OCI-LY1 (cell line): ENCODE measurements at regions not wholly inside any gene's neighbourhood (a gene's known extent, or its start where the extent isn't known, plus 50 kb on each side); places are given as distances from the start of the nearest gene placed in this dataset.

Experiments used
- H2AFZ ChIP-seq: fragments of 200-600 bp; sonication (generic), shearing (Covaris generic); 2 replicates; pipeline ENCODE4 v1.6.0; 2014; ENCODE audit warnings: antibody characterized with exemption, mild to moderate bottlenecking, low read length
- H3F3A ChIP-seq: fragments of 200-600 bp; sonication (generic), shearing (Covaris generic); 2 replicates; pipeline ENCODE4 v1.6.0; 2014; ENCODE audit warnings: mild to moderate bottlenecking, antibody characterized with exemption, low read length, moderate library complexity; ENCODE audit not compliant: insufficient read depth
- H3K27ac ChIP-seq: fragments of 200-600 bp; sonication (generic); 2 replicates; pipeline ENCODE4 v1.5.1; 2014; ENCODE audit warnings: low read length, mixed run types, mild to moderate bottlenecking, low read depth; ENCODE audit not compliant: poor library complexity, severe bottlenecking
- H3K27me3 ChIP-seq: fragments of 200-600 bp; sonication (generic); 2 replicates; pipeline ENCODE4 v1.6.0; 2014; ENCODE audit warnings: antibody characterized with exemption, mild to moderate bottlenecking, low read length, moderate library complexity; ENCODE audit not compliant: insufficient read depth
- H3K36me3 ChIP-seq: fragments of 200-600 bp; sonication (generic); 2 replicates; pipeline ENCODE4 v1.6.1; 2014; ENCODE audit warnings: mild to moderate bottlenecking, antibody characterized with exemption, low read length, moderate library complexity, mixed read lengths; ENCODE audit not compliant: insufficient read depth
- H3K4me1 ChIP-seq: fragments of 200-600 bp; sonication (generic); 2 replicates; pipeline ENCODE4 v1.5.1; 2014; ENCODE audit warnings: mild to moderate bottlenecking, low read length, moderate library complexity; ENCODE audit not compliant: insufficient read depth, severe bottlenecking
- H3K4me2 ChIP-seq: fragments of 200-600 bp; sonication (generic), shearing (Covaris generic); 2 replicates; pipeline ENCODE4 v1.6.1; 2014; ENCODE audit warnings: low read length
- H3K4me3 ChIP-seq: fragments of 200-600 bp; sonication (generic); 2 replicates; pipeline ENCODE4 v1.5.1; 2014; ENCODE audit warnings: low read length, low read depth, mild to moderate bottlenecking, mixed read lengths; ENCODE audit not compliant: poor library complexity, severe bottlenecking
- H3K79me2 ChIP-seq: fragments of 200-600 bp; shearing (Covaris generic); 2 replicates; pipeline ENCODE4 v1.6.1; 2016; ENCODE audit warnings: mixed run types, low read length, mixed read lengths; ENCODE audit not compliant: insufficient read depth
- H3K9ac ChIP-seq: fragments of 200-600 bp; sonication (generic), shearing (Covaris generic); 2 replicates; pipeline ENCODE4 v1.6.1; 2014; ENCODE audit warnings: mild to moderate bottlenecking, low read length, mixed read lengths
- H3K9me2 ChIP-seq: fragments of 200-600 bp; sonication (generic), shearing (Covaris generic); 2 replicates; pipeline ENCODE4 v1.6.1; 2014; ENCODE audit warnings: low read depth, mild to moderate bottlenecking, low read length, mixed read lengths
- H3K9me3 ChIP-seq: fragments of 200-600 bp; shearing (Covaris generic); 2 replicates; pipeline ENCODE4 v1.6.1; 2014; ENCODE audit warnings: low read length, mixed read lengths
- H4K20me1 ChIP-seq: fragments of 200-600 bp; sonication (generic), shearing (Covaris generic); 2 replicates; pipeline ENCODE4 v1.6.0; 2016; ENCODE audit warnings: mild to moderate bottlenecking, low read length; ENCODE audit not compliant: insufficient read depth
- EZH2 ChIP-seq: fragments of 200-600 bp; sonication (generic), shearing (Covaris generic); IDR thresholded peaks from 2 replicates; pipeline ENCODE4 v1.8.0; 2017; ENCODE audit warnings: borderline replicate concordance, mixed run types, mild to moderate bottlenecking, antibody characterized with exemption, low read length, moderate library complexity, mixed read lengths
- TF ChIP-seq, protein P1 (sequence below): fragments of 200-600 bp; sonication (generic), shearing (Covaris generic); IDR thresholded peaks from 2 replicates; pipeline ENCODE4 v1.5.1; 2017; ENCODE audit warnings: mild to moderate bottlenecking, antibody characterized with exemption, low read length, moderate library complexity, mixed read lengths

DNA sequence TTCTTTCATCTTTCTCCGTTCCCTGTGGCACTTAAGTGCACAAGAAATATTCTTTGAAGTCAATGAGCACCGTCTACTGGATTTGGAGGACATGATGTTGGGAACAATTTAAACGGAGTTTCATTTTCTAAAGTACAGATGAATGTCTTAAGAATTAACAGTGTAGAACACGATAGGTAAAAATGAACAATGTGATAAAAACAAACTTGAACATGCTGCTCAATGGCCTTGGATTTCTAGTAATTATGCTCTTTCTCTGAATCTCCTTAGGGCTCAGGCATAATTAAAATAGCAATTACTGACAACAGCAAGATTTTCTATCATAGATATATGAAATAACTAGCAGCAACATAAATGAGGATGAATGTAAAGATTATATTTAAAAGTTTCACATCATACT is 142.2 kb upstream of the CDH6 start:
- Histone ChIP-seq H3K4me2 (no peak overlapping the region), H3K9ac (no peak overlapping the region), H3K9me3 (no peaks in the 10 kb centered on the region), H2AFZ (no peak overlapping the region), H3K27ac (no peak overlapping the region), H3K79me2 (no peaks in the 10 kb centered on the region), H3K36me3 (no peaks in the 10 kb centered on the region), H3K27me3 (no peaks in the 10 kb centered on the region), H3F3A (no peaks in the 10 kb centered on the region), H3K4me3 (no peak overlapping the region), H3K4me1 (no peaks in the 10 kb centered on the region), H3K9me2 (no peaks in the 10 kb centered on the region), H4K20me1 (no peaks in the 10 kb centered on the region)
- no peak for TF ChIP-seq EZH2
- TF ChIP-seq, protein P1, sequence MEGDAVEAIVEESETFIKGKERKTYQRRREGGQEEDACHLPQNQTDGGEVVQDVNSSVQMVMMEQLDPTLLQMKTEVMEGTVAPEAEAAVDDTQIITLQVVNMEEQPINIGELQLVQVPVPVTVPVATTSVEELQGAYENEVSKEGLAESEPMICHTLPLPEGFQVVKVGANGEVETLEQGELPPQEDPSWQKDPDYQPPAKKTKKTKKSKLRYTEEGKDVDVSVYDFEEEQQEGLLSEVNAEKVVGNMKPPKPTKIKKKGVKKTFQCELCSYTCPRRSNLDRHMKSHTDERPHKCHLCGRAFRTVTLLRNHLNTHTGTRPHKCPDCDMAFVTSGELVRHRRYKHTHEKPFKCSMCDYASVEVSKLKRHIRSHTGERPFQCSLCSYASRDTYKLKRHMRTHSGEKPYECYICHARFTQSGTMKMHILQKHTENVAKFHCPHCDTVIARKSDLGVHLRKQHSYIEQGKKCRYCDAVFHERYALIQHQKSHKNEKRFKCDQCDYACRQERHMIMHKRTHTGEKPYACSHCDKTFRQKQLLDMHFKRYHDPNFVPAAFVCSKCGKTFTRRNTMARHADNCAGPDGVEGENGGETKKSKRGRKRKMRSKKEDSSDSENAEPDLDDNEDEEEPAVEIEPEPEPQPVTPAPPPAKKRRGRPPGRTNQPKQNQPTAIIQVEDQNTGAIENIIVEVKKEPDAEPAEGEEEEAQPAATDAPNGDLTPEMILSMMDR = no peak

- TF ChIP-seq, protein P1 = no peak
- no peak for TF ChIP-seq EZH2
- Histone ChIP-seq H3K4me2 (no peak overlapping the region), H3K9me2 (no peaks in the 10 kb centered on the region), H3K4me1 (no peaks in the 10 kb centered on the region), H3K9ac (no peak overlapping the region), H4K20me1 (no peaks in the 10 kb centered on the region), H3K36me3 (no peaks in the 10 kb centered on the region), H3K27ac (no peak overlapping the region), H3K4me3 (no peak overlapping the region), H3K9me3 (no peaks in the 10 kb centered on the region), H3K79me2 (no peaks in the 10 kb centered on the region), H3F3A (no peaks in the 10 kb centered on the region), H2AFZ (no peak overlapping the region), H3K27me3 (no peaks in the 10 kb centered on the region)
Observed at GRCh38 chr5:31049936-31050704, 143.4 kb upstream of the CDH6 start.

DNA sequence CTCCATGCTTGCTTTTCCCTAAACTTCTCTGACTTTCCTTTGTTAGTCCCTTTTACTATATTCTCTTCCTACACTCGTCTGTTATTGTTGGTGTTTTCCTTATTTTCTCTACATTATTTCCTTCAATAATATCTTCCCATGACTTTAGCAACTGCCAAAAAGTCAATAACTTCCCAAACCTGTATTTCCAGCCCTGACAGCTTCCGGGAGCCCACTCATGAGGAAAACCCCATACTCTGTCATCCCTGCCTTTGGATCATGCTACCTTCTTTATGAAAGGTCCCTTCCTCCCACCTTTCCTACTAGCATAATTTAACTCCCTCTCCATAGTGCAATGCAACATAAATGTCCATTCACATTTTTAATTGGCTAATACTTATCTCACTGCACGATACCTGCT is 144.0 kb upstream of the CDH6 start:
- H3K79me2 ChIP-seq = no peaks in the 10 kb centered on the region
- no peak overlapping the region for H3K27ac ChIP-seq
- H3K36me3 ChIP-seq = no peaks in the 10 kb centered on the region
- H3K9ac ChIP-seq = no peak overlapping the region
- no peak overlapping the region for H3K4me2 ChIP-seq
- no peaks in the 10 kb centered on the region for H3K4me1 ChIP-seq
- H3K4me3 ChIP-seq = no peak overlapping the region
- H3F3A ChIP-seq = no peaks in the 10 kb centered on the region
- H3K9me2 ChIP-seq = no peaks in the 10 kb centered on the region
- no peaks in the 10 kb centered on the region for H3K27me3 ChIP-seq
- no peaks in the 10 kb centered on the region for H3K9me3 ChIP-seq
- no peak overlapping the region for H2AFZ ChIP-seq
- H4K20me1 ChIP-seq = no peaks in the 10 kb centered on the region
- TF ChIP-seq, protein P1 = no peak
- no peak for TF ChIP-seq EZH2
